OCI-LY7 (cell line): ENCODE measurements at regions not wholly inside any gene's neighbourhood (a gene's known extent, or its start where the extent isn't known, plus 50 kb on each side); places are given as distances from the start of the nearest gene placed in this dataset.

Source experiments
- EZH2phosphoT487 ChIP-seq: fragments of 200-600 bp; sonication (generic); IDR thresholded peaks from 2 replicates; pipeline ENCODE4 v1.6.1; 2018; ENCODE audit warnings: low read depth, borderline replicate concordance, mild to moderate bottlenecking, mixed run types, antibody characterized with exemption, low read length, moderate library complexity, mixed read lengths
- TF ChIP-seq, protein P1 (sequence below): fragments of 200-600 bp; sonication (generic); conservative IDR thresholded peaks from 2 replicates; pipeline ENCODE4 v1.5.1; 2014; ENCODE audit warnings: mild to moderate bottlenecking, antibody characterized with exemption, low read length, moderate library complexity, mixed read lengths

DNA sequence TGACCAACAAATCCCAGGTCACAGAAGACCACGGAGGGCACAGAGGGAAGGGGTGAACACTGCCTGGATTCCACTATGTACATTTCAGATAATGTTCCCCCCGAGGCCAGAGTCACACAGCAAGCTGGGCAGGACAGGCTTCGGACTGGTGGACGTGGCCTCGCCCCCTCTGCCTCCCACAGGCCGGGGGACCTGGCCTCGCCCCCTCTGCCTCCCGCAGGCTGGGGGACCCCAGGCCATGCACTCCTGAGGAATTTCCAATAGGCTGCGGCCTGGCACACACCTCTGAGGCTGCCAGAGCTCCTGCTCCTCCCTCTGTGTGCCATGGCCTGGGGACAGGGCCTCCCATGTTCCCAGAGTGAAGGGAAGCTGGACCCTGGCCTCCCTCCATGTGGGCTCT is 1352.8 kb downstream of the BRD1 start:
- TF ChIP-seq EZH2phosphoT487 = no peak
- TF ChIP-seq, protein P1, sequence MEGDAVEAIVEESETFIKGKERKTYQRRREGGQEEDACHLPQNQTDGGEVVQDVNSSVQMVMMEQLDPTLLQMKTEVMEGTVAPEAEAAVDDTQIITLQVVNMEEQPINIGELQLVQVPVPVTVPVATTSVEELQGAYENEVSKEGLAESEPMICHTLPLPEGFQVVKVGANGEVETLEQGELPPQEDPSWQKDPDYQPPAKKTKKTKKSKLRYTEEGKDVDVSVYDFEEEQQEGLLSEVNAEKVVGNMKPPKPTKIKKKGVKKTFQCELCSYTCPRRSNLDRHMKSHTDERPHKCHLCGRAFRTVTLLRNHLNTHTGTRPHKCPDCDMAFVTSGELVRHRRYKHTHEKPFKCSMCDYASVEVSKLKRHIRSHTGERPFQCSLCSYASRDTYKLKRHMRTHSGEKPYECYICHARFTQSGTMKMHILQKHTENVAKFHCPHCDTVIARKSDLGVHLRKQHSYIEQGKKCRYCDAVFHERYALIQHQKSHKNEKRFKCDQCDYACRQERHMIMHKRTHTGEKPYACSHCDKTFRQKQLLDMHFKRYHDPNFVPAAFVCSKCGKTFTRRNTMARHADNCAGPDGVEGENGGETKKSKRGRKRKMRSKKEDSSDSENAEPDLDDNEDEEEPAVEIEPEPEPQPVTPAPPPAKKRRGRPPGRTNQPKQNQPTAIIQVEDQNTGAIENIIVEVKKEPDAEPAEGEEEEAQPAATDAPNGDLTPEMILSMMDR = no peak
